ENCODE measurements at regions not wholly inside any gene's neighbourhood (a gene's known extent, or its start where the extent isn't known, plus 50 kb on each side); places are given as distances from the start of the nearest gene placed in this dataset.

DNA sequence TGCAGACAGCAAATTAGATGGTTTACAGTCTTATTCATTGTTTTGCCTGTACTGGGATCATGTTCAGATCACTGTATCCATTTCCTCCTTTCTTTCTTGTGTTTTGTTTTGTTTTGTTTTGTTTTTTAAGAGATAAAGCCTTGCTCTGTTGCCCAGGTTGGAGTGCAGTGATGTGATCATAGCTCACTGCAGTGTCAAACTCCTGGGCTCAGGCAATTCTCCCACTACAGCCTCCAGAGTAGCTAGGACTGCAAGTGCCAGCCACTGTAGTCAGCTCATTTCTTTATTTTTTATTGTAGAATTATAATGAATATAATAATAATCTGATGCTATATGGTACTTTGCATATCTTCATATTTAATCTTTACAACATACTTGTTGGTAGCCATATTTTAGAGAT lies 403.7 kb upstream of the B3GALT2 start:
- POLR2A ChIA-PET = no interaction called here
- H3K4me3 ChIP-seq (ENCODE audit: low read depth, low read length) = no peak overlapping the region
- CTCF ChIA-PET = no interaction called here
- no peak for TF ChIP-seq CTCF (IDR thresholded peaks at IDR 0.05; ENCODE audit: insufficient read depth, low read length, missing control alignments)
- no peak for DNase-seq (ENCODE audit: low read depth, low spot score)

DNA sequence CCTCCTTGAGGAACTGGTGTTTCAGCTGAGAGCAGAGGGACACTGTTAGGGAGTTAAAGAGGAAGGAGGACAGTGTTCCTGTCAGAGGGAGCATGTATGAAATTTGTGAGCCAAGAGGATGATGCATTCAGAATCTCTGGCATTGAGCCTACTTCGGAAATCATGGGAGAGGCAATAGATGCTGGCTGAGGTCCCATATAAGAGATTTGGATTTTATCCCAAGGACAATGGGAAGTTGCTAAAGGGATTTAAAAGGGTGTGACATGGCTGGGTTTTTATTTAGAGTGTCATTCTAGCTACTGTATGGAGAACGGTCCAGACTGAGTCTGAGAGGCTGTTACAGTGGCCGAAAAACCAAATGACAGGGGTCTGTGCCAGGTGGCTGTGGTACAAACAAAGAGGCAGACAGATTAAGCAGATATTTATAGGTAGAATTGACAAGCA lies 403.2 kb upstream of the B3GALT2 start:
- TF ChIP-seq CTCF (IDR thresholded peaks at IDR 0.05; ENCODE audit: insufficient read depth, low read length, missing control alignments) = no peak
- POLR2A ChIA-PET = no interaction called here
- no peak for DNase-seq (ENCODE audit: low read depth, low spot score)
- no peak overlapping the region for H3K4me3 ChIP-seq (ENCODE audit: low read depth, low read length)
- CTCF ChIA-PET = no interaction called here

- ChIA-PET CTCF (interaction anchor here (1.1 kb wide), 1 partner anchor 14 kb away, joined by 3 read pairs; no protein-coding TSS in a partner anchor), POLR2A (no interaction called here)
- no peak for TF ChIP-seq CTCF (IDR thresholded peaks at IDR 0.05; ENCODE audit: insufficient read depth, low read length, missing control alignments)
- H3K4me3 ChIP-seq (ENCODE audit: low read depth, low read length) = no peak overlapping the region
- DNase-seq (ENCODE audit: low read depth, low spot score) = no peak
These were observed 402.1 kb upstream of the B3GALT2 start for GRCh38 chr1:193588311-193589082.

GRCh38 chr1:193584731-193585239 lies 398.4 kb upstream of the B3GALT2 start:
- no peak overlapping the region for H3K4me3 ChIP-seq (ENCODE audit: low read depth, low read length)
- no peak for DNase-seq (ENCODE audit: low read depth, low spot score)
- POLR2A ChIA-PET = no interaction called here
- CTCF ChIA-PET = no interaction called here
- TF ChIP-seq CTCF (IDR thresholded peaks at IDR 0.05; ENCODE audit: insufficient read depth, low read length, missing control alignments) = no peak

- CTCF ChIA-PET = no interaction called here
- DNase-seq (ENCODE audit: low read depth, low spot score) = no peak
- TF ChIP-seq CTCF (IDR thresholded peaks at IDR 0.05; ENCODE audit: insufficient read depth, low read length, missing control alignments) = no peak
- H3K4me3 ChIP-seq (ENCODE audit: low read depth, low read length) = no peak overlapping the region
- POLR2A ChIA-PET = no interaction called here
These were observed 394.9 kb upstream of the B3GALT2 start for GRCh38 chr1:193581341-193581740.

GRCh38 chr1:193580419-193580818 lies 394.0 kb upstream of the B3GALT2 start:
- ChIA-PET POLR2A (no interaction called here), CTCF (interaction anchor here (0.8 kb wide), 1 partner anchor 12 kb away, joined by 3 read pairs; no protein-coding TSS in a partner anchor)

More at GRCh38 chr1:193580419-193580818, 394.0 kb upstream of the B3GALT2 start:
- DNase-seq (ENCODE audit: low read depth, low spot score) = no peak
- H3K4me3 ChIP-seq (ENCODE audit: low read depth, low read length) = no peak overlapping the region
- no peak for TF ChIP-seq CTCF (IDR thresholded peaks at IDR 0.05; ENCODE audit: insufficient read depth, low read length, missing control alignments)

Measured in AG04449 (cell line).